GM19043 (cell line): ENCODE measurements at regions not wholly inside any gene's neighbourhood (a gene's known extent, or its start where the extent isn't known, plus 50 kb on each side); places are given as distances from the start of the nearest gene placed in this dataset.
"Not testable (repeated sequence)": the region's sequence is repeated elsewhere in the genome, so short reads cannot be mapped to it uniquely, and the experiment has no call there.

Experiments
- ATAC-seq: cut with Tn5 transposase; IDR thresholded peaks from one replicate; pipeline ENCODE4 v1.9.1; 2021; ENCODE audit warnings: low read depth; ENCODE audit not compliant: unreplicated experiment

- ATAC-seq: no peak
Observed at GRCh38 chr11:116044520-116044919, 540.3 kb upstream of the CADM1 start.

GRCh38 chr11:116043857-116044256 lies 539.6 kb upstream of the CADM1 start:
- no peak for ATAC-seq

GRCh38 chr11:116043059-116043458 lies 538.8 kb upstream of the CADM1 start:
- ATAC-seq: not testable (repeated sequence)

- ATAC-seq: no peak
Observed at GRCh38 chr11:116042146-116042545, 537.9 kb upstream of the CADM1 start.

- no peak for ATAC-seq
Observed at GRCh38 chr11:116037861-116038260, 533.6 kb upstream of the CADM1 start.

- no peak for ATAC-seq
Observed at GRCh38 chr11:116035977-116036376, 531.8 kb upstream of the CADM1 start.

- ATAC-seq: no peak
Observed at GRCh38 chr11:116033931-116034553, 529.8 kb upstream of the CADM1 start.

GRCh38 chr11:116030697-116031331 lies 526.6 kb upstream of the CADM1 start:
- no peak for ATAC-seq

GRCh38 chr11:116028506-116028905 lies 524.3 kb upstream of the CADM1 start:
- ATAC-seq: not testable (repeated sequence)

GRCh38 chr11:115999437-115999836 lies 495.2 kb upstream of the CADM1 start:
- ATAC-seq: no peak

- ATAC-seq: peak; percentile 21
Observed at GRCh38 chr11:115996808-115997188, 492.6 kb upstream of the CADM1 start.

- peak; percentile 98 for ATAC-seq
Observed at GRCh38 chr11:115996125-115996807, 492.1 kb upstream of the CADM1 start.

- no peak for ATAC-seq
Observed at GRCh38 chr11:115993590-115993989, 489.4 kb upstream of the CADM1 start.

- no peak for ATAC-seq
Observed at GRCh38 chr11:115990004-115990447, 485.8 kb upstream of the CADM1 start.

GRCh38 chr11:115985896-115986295 lies 481.7 kb upstream of the CADM1 start:
- no peak for ATAC-seq

- ATAC-seq: no peak
Observed at GRCh38 chr11:115984228-115984627, 480.0 kb upstream of the CADM1 start.

GRCh38 chr11:115982666-115983065 lies 478.5 kb upstream of the CADM1 start:
- ATAC-seq: no peak

GRCh38 chr11:115981814-115982471 lies 477.7 kb upstream of the CADM1 start:
- ATAC-seq: no peak

- ATAC-seq: no peak
Observed at GRCh38 chr11:115981104-115981481, 476.9 kb upstream of the CADM1 start.

- ATAC-seq: no peak
Observed at GRCh38 chr11:115980337-115981103, 476.3 kb upstream of the CADM1 start.

- ATAC-seq: no peak
Observed at GRCh38 chr11:115974703-115975102, 470.5 kb upstream of the CADM1 start.
